HepG2 (cell line): ENCODE measurements at regions not wholly inside any gene's neighbourhood (a gene's known extent, or its start where the extent isn't known, plus 50 kb on each side); places are given as distances from the start of the nearest gene placed in this dataset.
A peak's percentile ranks its signal among the peaks of the same experiment; 100 is the strongest.

Experiments
- AHR ChIP-seq: IDR thresholded peaks from 2 replicates; pipeline ENCODE4 v1.6.1; 2018; ENCODE audit warnings: missing genetic modification reagents, missing compliant biosample characterization
- BCL6 ChIP-seq: IDR thresholded peaks from 2 replicates; pipeline ENCODE4 v1.6.1; 2016; ENCODE audit warnings: missing genetic modification reagents, missing compliant biosample characterization
- HOXA3 ChIP-seq: sonication (generic); formaldehyde crosslinking; IDR thresholded peaks from 2 replicates; pipeline ENCODE4 v1.5.0; 2020; ENCODE audit warnings: missing genetic modification reagents
- MXD4 ChIP-seq: IDR thresholded peaks from 2 replicates; pipeline ENCODE4 v1.6.1; 2016; ENCODE audit warnings: mild to moderate bottlenecking, missing biosample characterization, missing genetic modification reagents
- NR3C1 ChIP-seq: sonication (generic); formaldehyde crosslinking; IDR thresholded peaks from 2 replicates; pipeline ENCODE4 v1.4.0; 2020; ENCODE audit warnings: missing genetic modification reagents
- TAF15 ChIP-seq: fragments of 200-400 bp; formaldehyde crosslinking; IDR thresholded peaks from one replicate; pipeline ENCODE4 v1.6.1; 2018; ENCODE audit warnings: mild to moderate bottlenecking, low read depth, low read length; ENCODE audit not compliant: poor library complexity, severe bottlenecking
- ZKSCAN1 ChIP-seq: fragments of 150-350 bp; IDR thresholded peaks from 2 replicates; pipeline ENCODE4 v1.6.1; 2014; ENCODE audit warnings: low read length
- ZNF451 ChIP-seq: sonication (generic); formaldehyde crosslinking; IDR thresholded peaks from 2 replicates; pipeline ENCODE4 v1.5.0; 2020; ENCODE audit warnings: mild to moderate bottlenecking, missing genetic modification reagents
- ZNF546 ChIP-seq: sonication (generic); formaldehyde crosslinking; conservative IDR thresholded peaks from 2 replicates; pipeline ENCODE4 v1.8.1; 2023; ENCODE audit warnings: mild to moderate bottlenecking, missing genetic modification reagents
- ZNF644 ChIP-seq: IDR thresholded peaks from 2 replicates; pipeline ENCODE4 v1.6.1; 2016; ENCODE audit warnings: low read depth
- ZNF878 ChIP-seq: sonication (generic); formaldehyde crosslinking; IDR thresholded peaks from 2 replicates; pipeline ENCODE4 v1.8.1; 2023; ENCODE audit warnings: mild to moderate bottlenecking, missing genetic modification reagents, moderate library complexity
- TF ChIP-seq, protein P1 (sequence below), 2 experiments: sonication (generic) in 1 of 2; formaldehyde crosslinking in 1 of 2; IDR thresholded peaks; 2 replicates each; pipeline versions ENCODE4 v1.4.0 to v1.6.1; 2016 to 2020; ENCODE audit warnings: borderline replicate concordance in 1 of 2, low read depth in 1 of 2, mild to moderate bottlenecking in 1 of 2, missing genetic modification reagents in 1 of 2
- TF ChIP-seq, protein P2 (sequence below): sonication (generic); formaldehyde crosslinking; IDR thresholded peaks from 2 replicates; pipeline ENCODE4 v1.4.0; 2020; ENCODE audit warnings: missing genetic modification reagents
- TF ChIP-seq, protein P3 (sequence below): sonication (generic); formaldehyde crosslinking; IDR thresholded peaks from 2 replicates; pipeline ENCODE4 v1.4.0; 2020; ENCODE audit warnings: missing genetic modification reagents
- TF ChIP-seq, protein P4 (sequence below): sonication (generic); formaldehyde crosslinking; IDR thresholded peaks from 2 replicates; pipeline ENCODE4 v1.4.0; 2020; ENCODE audit warnings: missing genetic modification reagents
- TF ChIP-seq, protein P5 (sequence below): sonication (generic); formaldehyde crosslinking; IDR thresholded peaks from 2 replicates; pipeline ENCODE4 v1.5.1; 2020; ENCODE audit warnings: mild to moderate bottlenecking, missing genetic modification reagents, borderline replicate concordance

DNA sequence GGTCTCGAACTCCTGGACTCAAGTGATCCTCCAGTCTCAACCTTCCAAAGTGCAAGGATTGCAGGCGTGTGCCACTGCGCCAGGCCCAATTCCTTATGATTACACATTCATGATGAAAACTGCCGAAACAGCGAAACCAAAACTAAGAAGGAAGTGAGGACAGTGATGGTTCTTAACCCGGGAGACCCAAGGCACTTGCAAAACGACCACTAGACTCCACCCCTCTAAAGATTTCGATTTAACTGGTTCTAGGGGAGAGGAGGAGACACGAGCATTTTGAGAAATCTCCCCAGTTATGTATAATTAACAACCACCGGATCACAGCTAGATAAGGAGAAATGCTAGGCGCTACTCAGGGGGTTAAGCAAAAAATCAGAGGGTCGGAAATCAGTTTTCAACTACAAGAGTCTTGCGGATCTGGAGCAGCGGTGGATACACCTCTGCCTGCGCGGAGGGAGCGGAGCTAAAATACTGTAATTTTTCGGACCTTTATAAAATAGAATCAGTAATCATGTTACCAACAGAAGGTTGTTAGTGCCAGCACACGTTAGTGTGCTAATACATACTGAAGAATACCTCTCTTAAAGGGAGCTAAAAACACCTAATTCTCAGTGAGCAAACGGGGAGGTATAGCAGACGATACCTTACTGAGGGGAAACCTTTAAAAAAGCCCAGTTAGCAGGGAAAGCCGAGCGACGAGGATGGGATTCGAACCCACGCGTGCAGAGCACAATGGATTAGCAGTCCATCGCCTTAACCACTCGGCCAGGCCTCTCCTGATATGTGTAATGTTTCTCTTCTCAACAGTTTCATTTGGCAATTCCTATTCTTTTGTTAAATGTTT is 60.0 kb upstream of the BTN3A2 start (continued):
- 0 out of 2 replicates have a peak, but pooled peaks have one; percentile 25 for TF ChIP-seq MXD4
- TF ChIP-seq ZNF644: peak; percentile 33; the same call in 1 of the 2 replicates
- no peak for TF ChIP-seq AHR (CRISPR knock-in tag)
- no peak for TF ChIP-seq NR3C1 (CRISPR knock-in tag)
- TF ChIP-seq TAF15: no peak
- TF ChIP-seq, protein P1, sequence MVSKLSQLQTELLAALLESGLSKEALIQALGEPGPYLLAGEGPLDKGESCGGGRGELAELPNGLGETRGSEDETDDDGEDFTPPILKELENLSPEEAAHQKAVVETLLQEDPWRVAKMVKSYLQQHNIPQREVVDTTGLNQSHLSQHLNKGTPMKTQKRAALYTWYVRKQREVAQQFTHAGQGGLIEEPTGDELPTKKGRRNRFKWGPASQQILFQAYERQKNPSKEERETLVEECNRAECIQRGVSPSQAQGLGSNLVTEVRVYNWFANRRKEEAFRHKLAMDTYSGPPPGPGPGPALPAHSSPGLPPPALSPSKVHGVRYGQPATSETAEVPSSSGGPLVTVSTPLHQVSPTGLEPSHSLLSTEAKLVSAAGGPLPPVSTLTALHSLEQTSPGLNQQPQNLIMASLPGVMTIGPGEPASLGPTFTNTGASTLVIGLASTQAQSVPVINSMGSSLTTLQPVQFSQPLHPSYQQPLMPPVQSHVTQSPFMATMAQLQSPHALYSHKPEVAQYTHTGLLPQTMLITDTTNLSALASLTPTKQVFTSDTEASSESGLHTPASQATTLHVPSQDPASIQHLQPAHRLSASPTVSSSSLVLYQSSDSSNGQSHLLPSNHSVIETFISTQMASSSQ (IDR thresholded peaks at IDR 0.05; ENCODE audit: low read depth): peak; percentile 19; the same call in 1 of the 2 replicates
- TF ChIP-seq, protein P1 (CRISPR knock-in tag; IDR thresholded peaks at IDR 0.05; ENCODE audit: borderline replicate concordance): no peak; the same call in 1 of the 2 replicates
- TF ChIP-seq ZNF546 (CRISPR knock-in tag): no peak
- no peak for TF ChIP-seq ZNF451
- TF ChIP-seq, protein P2, sequence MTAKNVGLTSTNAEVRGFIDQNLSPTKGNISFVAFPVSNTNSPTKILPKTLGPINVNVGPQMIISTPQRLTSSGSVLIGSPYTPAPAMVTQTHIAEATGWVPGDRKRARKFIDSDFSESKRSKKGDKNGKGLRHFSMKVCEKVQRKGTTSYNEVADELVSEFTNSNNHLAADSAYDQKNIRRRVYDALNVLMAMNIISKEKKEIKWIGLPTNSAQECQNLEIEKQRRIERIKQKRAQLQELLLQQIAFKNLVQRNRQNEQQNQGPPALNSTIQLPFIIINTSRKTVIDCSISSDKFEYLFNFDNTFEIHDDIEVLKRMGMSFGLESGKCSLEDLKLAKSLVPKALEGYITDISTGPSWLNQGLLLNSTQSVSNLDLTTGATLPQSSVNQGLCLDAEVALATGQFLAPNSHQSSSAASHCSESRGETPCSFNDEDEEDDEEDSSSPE (CRISPR knock-in tag): peak; percentile 52; the same call in 1 of the 2 replicates
- TF ChIP-seq, protein P3, sequence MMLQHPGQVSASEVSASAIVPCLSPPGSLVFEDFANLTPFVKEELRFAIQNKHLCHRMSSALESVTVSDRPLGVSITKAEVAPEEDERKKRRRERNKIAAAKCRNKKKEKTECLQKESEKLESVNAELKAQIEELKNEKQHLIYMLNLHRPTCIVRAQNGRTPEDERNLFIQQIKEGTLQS: peak; percentile 37; the same call in 1 of the 2 replicates
- TF ChIP-seq, protein P4, sequence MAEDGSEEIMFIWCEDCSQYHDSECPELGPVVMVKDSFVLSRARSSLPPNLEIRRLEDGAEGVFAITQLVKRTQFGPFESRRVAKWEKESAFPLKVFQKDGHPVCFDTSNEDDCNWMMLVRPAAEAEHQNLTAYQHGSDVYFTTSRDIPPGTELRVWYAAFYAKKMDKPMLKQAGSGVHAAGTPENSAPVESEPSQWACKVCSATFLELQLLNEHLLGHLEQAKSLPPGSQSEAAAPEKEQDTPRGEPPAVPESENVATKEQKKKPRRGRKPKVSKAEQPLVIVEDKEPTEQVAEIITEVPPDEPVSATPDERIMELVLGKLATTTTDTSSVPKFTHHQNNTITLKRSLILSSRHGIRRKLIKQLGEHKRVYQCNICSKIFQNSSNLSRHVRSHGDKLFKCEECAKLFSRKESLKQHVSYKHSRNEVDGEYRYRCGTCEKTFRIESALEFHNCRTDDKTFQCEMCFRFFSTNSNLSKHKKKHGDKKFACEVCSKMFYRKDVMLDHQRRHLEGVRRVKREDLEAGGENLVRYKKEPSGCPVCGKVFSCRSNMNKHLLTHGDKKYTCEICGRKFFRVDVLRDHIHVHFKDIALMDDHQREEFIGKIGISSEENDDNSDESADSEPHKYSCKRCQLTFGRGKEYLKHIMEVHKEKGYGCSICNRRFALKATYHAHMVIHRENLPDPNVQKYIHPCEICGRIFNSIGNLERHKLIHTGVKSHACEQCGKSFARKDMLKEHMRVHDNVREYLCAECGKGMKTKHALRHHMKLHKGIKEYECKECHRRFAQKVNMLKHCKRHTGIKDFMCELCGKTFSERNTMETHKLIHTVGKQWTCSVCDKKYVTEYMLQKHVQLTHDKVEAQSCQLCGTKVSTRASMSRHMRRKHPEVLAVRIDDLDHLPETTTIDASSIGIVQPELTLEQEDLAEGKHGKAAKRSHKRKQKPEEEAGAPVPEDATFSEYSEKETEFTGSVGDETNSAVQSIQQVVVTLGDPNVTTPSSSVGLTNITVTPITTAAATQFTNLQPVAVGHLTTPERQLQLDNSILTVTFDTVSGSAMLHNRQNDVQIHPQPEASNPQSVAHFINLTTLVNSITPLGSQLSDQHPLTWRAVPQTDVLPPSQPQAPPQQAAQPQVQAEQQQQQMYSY (CRISPR knock-in tag): no peak
- TF ChIP-seq ZNF878: peak; percentile 78; the same call in 1 of the 2 replicates
- TF ChIP-seq, protein P5, sequence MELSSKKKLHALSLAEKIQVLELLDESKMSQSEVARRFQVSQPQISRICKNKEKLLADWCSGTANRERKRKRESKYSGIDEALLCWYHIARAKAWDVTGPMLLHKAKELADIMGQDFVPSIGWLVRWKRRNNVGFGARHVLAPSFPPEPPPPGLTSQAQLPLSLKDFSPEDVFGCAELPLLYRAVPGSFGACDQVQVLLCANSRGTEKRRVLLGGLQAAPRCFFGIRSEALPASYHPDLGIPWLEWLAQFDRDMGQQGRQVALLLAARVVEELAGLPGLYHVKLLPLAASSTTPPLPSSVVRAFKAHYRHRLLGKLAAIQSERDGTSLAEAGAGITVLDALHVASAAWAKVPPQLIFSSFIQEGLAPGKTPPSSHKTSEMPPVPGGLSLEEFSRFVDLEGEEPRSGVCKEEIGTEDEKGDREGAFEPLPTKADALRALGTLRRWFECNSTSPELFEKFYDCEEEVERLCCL (CRISPR knock-in tag): no peak
- 0 out of 2 replicates have a peak, but pooled peaks have one; percentile 35 for TF ChIP-seq ZKSCAN1
- 0 out of 2 replicates have a peak, but pooled peaks have one; percentile 27 for TF ChIP-seq BCL6
- peak; percentile 45; the same call in 1 of the 2 replicates for TF ChIP-seq HOXA3 (CRISPR knock-in tag)
